ENCODE measurements at regions not wholly inside any gene's neighbourhood (a gene's known extent, or its start where the extent isn't known, plus 50 kb on each side); places are given as distances from the start of the nearest gene placed in this dataset.
"Not testable (repeated sequence)": the region's sequence is repeated elsewhere in the genome, so short reads cannot be mapped to it uniquely, and the experiment has no call there.

GRCh38 chr12:23133471-23133870, 508.5 kb downstream of the ETNK1 start:
- no peaks in the 10 kb centered on the region for H3K36me3 ChIP-seq (replicated peaks in 1 of 2; ENCODE audit: insufficient read depth in 1 of 2, low read depth in 2 of 2)
- no peak for DNase-seq
- WGBS, 2 donors: 42 to 50% methylated on average over 1 of the region's 1 CpG
- H3K27ac ChIP-seq: no peak overlapping the region
- H3K27me3 ChIP-seq: no peaks in the 10 kb centered on the region
- H3K9me3 ChIP-seq: no peaks in the 10 kb centered on the region
- no peaks in the 10 kb centered on the region for H3K4me1 ChIP-seq
- H3K4me3 ChIP-seq: no peak overlapping the region
- TF ChIP-seq CTCF (IDR thresholded peaks at IDR 0.05) (no peak), POLR2A (IDR thresholded peaks at IDR 0.05) (no peak)
- no peak for ATAC-seq
- intact Hi-C loops (cut with DNase I): no loop called here

GRCh38 chr12:23139026-23139425, 514.1 kb downstream of the ETNK1 start:
- DNase-seq (no peak), ATAC-seq (no peak)
- no peaks in the 10 kb centered on the region for H3K27me3 ChIP-seq
- H3K27ac ChIP-seq: no peak overlapping the region
- no peaks in the 10 kb centered on the region for H3K36me3 ChIP-seq (replicated peaks in 1 of 2; ENCODE audit: insufficient read depth in 1 of 2, low read depth in 2 of 2)
- intact Hi-C loops (cut with DNase I): no loop called here
- TF ChIP-seq CTCF (IDR thresholded peaks at IDR 0.05): no peak
- no peak for TF ChIP-seq POLR2A (IDR thresholded peaks at IDR 0.05)
- H3K4me3 ChIP-seq: no peak overlapping the region
- WGBS, 2 donors: 69 to 83% methylated on average over 4 of the region's 4 CpGs
- no peaks in the 10 kb centered on the region for H3K9me3 ChIP-seq
- no peaks in the 10 kb centered on the region for H3K4me1 ChIP-seq

- TF ChIP-seq POLR2A (IDR thresholded peaks at IDR 0.05): no peak
- no peak for TF ChIP-seq CTCF (IDR thresholded peaks at IDR 0.05)
- no peaks in the 10 kb centered on the region for H3K36me3 ChIP-seq (replicated peaks in 1 of 2; ENCODE audit: insufficient read depth in 1 of 2, low read depth in 2 of 2)
- no peaks in the 10 kb centered on the region for H3K4me1 ChIP-seq
- no peaks in the 10 kb centered on the region for H3K27me3 ChIP-seq
- ATAC-seq (no peak), DNase-seq (no peak)
- intact Hi-C loops (cut with DNase I): no loop called here
- H3K4me3 ChIP-seq: no peak overlapping the region
- H3K27ac ChIP-seq: no peak overlapping the region
- no peaks in the 10 kb centered on the region for H3K9me3 ChIP-seq
Observed at GRCh38 chr12:23140710-23141109, 515.7 kb downstream of the ETNK1 start.

- Histone ChIP-seq H3K36me3 (replicated peaks in 1 of 2; ENCODE audit: insufficient read depth in 1 of 2, low read depth in 2 of 2) (no peaks in the 10 kb centered on the region), H3K4me1 (no peaks in the 10 kb centered on the region), H3K27ac (no peak overlapping the region), H3K4me3 (no peak overlapping the region), H3K27me3 (no peaks in the 10 kb centered on the region), H3K9me3 (peaks cover 0 to 5% (median 0%) of the 10 kb centered on the region in 3 donors)
- TF ChIP-seq POLR2A (IDR thresholded peaks at IDR 0.05) (no peak), CTCF (IDR thresholded peaks at IDR 0.05) (no peak)
- intact Hi-C loops (cut with DNase I): no loop called here
- ATAC-seq: no peak
- DNase-seq: no peak
Observed at GRCh38 chr12:23141335-23141734, 516.4 kb downstream of the ETNK1 start.

- WGBS, 2 donors: 81 to 88% methylated on average over 15 of the region's 15 CpGs
- H3K36me3 ChIP-seq (replicated peaks in 1 of 2; ENCODE audit: insufficient read depth in 1 of 2, low read depth in 2 of 2); intact Hi-C loops (cut with DNase I); H3K4me1 ChIP-seq; H3K27me3 ChIP-seq; DNase-seq; H3K27ac ChIP-seq; H3K9me3 ChIP-seq; H3K4me3 ChIP-seq; ATAC-seq: not testable (repeated sequence)
Observed at GRCh38 chr12:23146070-23146469, 521.1 kb downstream of the ETNK1 start.
